NCI-H345 (cell line): ENCODE measurements at regions not wholly inside any gene's neighbourhood (a gene's known extent, or its start where the extent isn't known, plus 50 kb on each side); places are given as distances from the start of the nearest gene placed in this dataset.
A peak's percentile ranks its signal among the peaks of the same experiment; 100 is the strongest.

Experiments used
- DNase-seq: peaks from one replicate; lab custom pipeline; 2025; lab: John Stamatoyannopoulos, UW

DNA sequence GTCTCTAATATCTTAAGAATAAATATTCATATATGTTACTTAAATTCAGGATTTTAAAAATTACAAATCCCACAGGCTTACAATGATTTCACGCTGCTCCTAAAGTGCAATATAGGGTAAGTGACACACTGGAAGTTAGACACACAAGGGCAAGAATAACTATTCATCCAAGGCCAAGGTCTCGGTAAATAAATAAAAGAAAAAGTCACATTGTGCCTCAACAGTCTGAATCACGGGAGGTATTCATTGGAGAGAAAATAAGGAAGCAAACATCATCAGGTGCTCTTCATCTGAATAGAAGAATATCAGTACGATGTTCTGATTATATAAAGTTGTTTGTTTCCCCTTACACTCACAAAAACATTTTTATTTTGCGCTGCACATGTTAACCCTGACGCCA lies 820.2 kb downstream of the TRIB2 start:
- DNase-seq, result no peak

DNA sequence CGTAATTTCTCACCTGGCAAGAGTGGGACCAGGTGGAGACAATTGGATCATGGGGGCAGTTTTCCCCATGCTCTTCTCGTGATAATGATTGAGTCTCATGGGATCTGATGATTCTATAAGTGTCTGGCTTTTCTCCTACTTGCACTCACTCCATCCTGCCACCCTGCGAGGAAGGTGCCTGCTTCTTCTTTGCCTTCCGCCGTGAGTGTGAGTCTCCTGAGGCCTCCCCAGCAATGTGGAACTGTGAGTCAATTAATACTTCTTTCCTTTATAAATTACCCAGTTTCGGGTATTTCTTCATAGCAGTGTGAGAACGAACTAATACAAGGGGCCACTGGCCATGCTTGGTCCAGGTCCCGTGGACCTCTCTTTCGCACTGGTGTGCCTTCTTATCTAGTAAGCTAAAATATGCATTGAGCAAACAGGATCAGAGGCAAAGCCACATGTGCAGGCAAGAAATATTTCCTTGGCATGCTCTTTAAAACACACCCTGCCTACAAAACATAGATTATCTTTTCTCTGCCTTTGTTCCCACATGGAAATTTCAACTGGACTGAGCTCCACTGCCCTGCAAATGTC lies 821.1 kb downstream of the TRIB2 start:
- no peak for DNase-seq

DNA sequence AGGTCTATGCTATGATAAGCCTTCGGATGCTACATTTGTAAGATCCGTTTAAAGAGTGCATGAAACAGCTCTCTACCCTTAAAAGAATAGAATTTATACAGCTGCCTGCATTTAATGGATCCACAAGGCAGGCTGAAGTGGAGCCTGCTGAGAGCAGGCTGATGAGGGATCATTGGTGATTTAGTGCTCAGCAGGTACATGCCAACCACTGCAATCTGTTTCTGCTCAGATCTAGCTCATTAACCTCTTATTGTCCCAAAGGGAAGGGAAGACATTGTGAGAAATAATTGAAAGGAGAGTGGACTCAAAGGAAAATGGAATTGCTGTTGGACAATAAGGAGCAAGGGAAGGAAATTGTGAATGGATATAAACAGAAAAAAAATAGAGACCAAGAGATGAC lies 822.6 kb downstream of the TRIB2 start:
- DNase-seq, result peak; percentile 88

DNA sequence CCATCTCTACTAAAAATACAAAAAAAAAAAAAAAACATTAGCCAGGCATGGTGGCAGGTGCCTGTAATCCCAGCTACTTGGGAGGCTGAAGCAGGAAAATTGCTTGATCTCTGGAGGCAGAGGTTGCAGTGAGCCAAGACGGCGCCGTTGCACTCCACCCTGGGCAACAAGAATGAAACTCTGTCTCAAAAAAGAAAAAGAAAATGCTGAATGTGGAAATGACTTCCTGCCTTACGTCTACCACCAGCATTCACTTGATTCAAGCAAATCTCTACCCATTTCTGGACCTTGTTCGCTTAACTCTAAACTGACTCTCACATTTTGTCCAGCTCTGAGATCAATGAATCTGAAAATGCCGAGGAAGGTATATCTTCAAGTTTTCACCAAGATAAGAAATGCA lies 825.3 kb downstream of the TRIB2 start:
- no peak for DNase-seq

DNA sequence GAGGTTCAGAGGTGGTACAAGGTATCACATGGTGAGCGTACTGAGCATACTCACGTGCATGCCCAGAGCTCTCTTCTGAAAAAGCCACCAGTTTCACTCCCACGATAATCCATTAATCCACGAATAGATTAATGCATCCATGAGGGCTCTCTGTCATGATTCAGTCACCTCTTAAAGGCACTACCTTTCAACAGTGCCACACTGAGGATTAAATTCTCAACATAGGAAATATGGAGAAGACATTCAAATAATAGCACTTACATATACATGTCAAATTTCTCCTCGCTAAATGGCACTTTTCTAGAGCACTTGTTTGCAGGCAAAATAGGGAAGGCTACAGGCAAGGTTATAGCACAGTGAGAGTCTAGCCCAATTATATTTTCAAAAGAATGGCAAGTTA lies 825.9 kb downstream of the TRIB2 start:
- no peak for DNase-seq

- no peak for DNase-seq
These were observed 826.8 kb downstream of the TRIB2 start for GRCh38 chr2:13543550-13543949.

- no peak for DNase-seq
These were observed 828.6 kb downstream of the TRIB2 start for GRCh38 chr2:13545320-13545719.

GRCh38 chr2:13546131-13546530 lies 829.4 kb downstream of the TRIB2 start:
- no peak for DNase-seq

DNA sequence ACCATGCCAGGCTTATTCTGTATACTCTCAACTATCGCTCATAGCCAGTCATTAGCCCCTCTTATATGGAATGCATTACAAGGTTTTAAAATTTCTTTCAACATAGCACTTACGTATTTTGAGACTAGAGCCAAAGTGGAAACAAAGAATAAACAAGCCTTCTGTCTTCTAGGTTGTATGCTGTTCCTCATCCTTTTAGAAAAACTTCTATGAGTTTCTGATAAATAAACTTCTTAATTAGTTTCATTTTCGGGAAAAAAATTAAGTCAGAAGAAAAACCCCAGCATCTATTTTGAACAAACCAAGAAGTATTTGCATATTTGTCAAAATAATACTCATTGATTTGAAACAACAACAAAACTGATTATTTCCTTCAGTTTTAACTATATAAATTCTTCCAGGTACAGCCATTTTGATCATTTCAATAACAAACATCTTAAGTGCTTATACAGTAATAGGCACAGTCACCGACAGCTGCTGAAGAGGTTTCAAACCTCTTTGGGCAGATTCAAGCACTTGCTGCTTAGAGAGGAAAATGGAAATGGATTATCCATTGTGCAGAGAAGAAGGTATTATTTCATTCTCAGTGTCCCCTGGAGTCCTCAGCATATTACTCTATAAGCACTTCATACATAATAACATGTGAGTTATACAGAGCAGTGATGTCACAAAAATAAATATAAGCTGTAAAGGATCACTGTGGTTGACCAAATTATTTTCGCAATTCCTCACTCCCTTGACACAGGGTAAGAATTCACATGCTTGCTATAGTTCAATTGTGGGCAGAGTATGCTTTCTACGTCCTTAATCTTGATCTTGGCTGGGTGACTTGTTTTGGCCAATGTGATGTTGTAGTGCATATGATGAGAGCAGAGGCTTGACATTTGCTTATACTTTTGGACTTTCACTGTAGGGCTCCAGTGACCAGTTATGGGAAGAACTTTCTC lies 833.8 kb downstream of the TRIB2 start:
- DNase-seq, result peak; percentile 69

- no peak for DNase-seq
These were observed 841.6 kb downstream of the TRIB2 start for GRCh38 chr2:13558368-13558767.

DNA sequence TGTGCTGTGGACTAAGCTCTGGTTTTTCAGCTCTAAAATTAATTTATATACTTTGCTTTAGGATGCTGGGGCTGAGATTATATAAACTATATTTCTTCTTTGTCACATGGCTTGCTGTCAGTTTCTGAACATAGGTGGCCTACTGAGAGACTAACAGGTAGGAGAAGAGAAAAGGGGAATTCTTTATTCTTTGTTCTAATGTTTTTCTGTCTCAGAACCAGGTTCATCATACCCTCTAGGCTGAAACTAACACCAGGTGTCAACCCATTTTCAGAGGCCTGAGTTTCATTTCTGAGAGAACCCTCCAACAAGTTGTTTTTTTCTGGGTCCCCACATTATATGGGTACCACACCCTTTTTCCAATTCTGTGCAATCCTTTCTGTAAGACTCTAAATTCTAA lies 843.6 kb downstream of the TRIB2 start:
- no peak for DNase-seq

- DNase-seq, result no peak
These were observed 855.7 kb downstream of the TRIB2 start for GRCh38 chr2:13572466-13572865.

DNA sequence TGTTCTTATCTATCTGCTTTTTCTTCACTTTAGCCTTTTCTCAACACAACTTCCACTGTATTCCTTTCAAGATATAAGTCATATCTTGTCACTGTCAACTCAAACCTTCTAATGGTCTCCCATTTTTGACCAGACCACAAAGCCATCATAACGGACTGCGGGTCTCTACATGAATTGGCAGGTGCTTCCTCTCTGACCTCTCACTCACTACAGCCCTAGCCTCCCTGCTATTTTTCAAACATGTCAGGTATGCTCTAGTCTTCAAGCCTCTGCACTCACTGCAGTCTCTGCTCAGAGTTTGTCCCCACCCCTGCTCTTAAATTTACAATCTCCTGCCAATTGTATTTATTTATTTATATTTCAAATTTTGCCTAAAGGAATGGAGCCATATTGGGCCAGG lies 858.1 kb downstream of the TRIB2 start:
- no peak for DNase-seq

DNA sequence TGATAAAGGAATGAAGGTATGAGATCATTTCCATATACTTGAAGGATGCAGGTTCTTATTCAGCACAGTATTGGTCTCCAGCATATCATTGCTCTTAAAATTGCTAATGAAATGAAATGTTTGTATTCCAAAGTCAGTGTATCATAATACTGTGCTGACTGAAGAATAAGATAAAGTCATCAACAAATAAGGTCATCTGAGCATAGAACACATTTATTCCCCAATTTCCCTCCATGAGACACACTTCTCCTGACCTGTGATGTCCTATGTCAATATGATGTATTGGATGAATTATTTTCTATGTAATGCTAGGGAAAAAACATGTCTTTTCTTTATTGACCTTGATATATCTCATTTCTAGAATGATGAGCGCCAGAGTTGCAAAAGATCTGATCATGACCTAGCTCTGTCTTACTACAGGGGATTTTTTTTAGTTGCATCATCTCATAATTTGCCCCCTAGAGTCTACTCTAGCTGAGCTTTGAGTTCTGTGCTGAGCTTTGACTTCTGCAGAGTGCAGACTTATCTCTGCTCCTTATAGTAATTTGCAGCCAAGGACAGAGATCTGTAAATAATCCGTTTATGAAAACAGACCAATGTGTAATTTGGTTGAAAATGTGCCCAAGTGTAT lies 859.8 kb downstream of the TRIB2 start:
- no peak for DNase-seq

- DNase-seq, result no peak
These were observed 861.8 kb downstream of the TRIB2 start for GRCh38 chr2:13578547-13578946.

- DNase-seq, result no peak
These were observed 864.7 kb downstream of the TRIB2 start for GRCh38 chr2:13581471-13581870.

DNA sequence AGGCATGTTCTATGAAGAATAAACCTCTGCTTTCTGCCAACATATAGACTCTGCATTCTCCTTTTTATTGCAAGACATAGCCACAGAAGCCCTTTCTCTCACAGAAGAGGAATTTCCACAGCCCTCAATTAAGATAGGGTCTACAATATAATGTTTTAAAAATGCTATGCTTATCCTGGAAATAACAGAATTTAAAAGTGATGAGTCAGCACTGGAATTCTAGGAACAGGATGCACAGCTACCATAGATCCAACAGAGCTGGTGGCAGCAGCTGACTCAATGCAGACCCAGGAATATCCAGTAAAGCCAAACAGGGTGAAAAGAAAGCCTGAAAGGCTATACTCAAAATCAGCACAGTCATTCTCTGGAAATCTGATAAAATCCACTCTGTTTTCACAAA lies 866.9 kb downstream of the TRIB2 start:
- DNase-seq, result no peak

DNA sequence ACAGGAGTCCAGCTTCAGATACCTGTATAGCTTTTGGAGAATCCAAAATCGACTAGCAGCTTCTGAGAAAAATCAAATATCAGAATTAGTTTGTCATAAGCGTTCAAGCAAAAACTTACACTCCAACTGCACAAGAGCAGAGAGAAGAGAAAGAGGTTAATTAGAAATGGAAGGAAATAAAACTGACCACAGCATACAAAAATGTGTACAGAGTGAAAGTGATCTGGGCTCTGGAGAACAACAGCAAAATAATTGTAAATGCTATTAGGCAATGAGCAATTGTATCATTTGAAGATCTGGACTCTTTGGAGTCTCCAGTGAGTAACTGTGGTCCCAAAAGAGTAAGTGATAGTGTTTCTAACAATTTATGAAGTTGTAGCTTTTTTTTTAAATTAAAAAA lies 867.3 kb downstream of the TRIB2 start:
- DNase-seq, result no peak

DNA sequence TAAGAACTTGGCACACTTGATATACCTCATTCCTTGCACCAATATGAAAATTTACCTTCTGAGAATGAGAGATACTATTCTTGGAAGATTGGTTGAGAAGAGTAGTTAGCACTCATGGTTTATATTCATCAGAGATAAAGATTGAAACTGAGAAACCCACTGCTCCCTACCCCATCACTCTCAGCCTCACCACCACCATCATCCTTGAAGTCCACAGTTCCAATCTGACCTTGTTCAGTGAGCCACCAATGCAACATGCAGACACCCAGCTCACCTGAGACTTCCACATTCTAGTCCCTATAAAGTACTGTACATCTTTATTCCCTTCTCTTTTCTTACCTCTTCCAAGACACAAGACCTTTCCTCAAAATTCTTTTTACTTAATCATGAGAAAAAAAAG lies 869.0 kb downstream of the TRIB2 start:
- DNase-seq, result no peak

GRCh38 chr2:13596233-13596632 lies 879.5 kb downstream of the TRIB2 start:
- DNase-seq, result no peak

DNA sequence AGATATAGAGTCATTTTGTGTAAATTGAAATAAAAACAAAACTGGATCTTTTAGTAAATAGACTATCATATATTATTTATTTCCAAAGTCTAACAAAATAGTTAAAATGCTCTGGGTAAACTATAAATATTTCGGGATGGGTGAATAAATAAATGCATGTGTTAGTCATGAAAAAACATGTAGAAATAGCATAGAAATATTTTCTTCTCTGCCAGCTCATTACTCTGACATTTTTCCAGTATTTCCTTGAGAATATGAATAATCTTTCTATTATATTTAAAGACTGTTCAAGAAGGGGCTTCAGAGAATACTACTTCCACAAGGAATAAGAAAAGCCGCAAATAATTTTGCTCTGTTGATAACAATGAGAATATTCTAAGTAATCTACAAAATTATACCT lies 880.4 kb downstream of the TRIB2 start:
- no peak for DNase-seq

DNA sequence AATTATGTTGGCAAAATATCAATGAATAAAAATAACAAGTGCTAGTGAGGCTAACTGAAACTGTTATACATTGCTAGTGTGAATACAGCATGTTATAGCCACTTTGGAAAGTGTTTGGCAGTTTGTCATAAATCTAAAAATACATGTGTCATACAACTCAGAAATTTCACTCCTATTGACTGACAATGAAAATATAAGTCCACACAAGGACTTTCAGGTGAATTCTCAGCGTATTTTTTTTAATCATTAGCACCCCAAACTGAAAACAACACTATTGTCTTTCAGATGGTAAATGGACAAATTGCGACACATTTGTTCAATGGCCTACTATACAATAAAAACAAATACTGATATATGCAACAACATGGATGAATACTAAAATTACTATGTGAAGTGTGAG lies 884.8 kb downstream of the TRIB2 start:
- no peak for DNase-seq

DNA sequence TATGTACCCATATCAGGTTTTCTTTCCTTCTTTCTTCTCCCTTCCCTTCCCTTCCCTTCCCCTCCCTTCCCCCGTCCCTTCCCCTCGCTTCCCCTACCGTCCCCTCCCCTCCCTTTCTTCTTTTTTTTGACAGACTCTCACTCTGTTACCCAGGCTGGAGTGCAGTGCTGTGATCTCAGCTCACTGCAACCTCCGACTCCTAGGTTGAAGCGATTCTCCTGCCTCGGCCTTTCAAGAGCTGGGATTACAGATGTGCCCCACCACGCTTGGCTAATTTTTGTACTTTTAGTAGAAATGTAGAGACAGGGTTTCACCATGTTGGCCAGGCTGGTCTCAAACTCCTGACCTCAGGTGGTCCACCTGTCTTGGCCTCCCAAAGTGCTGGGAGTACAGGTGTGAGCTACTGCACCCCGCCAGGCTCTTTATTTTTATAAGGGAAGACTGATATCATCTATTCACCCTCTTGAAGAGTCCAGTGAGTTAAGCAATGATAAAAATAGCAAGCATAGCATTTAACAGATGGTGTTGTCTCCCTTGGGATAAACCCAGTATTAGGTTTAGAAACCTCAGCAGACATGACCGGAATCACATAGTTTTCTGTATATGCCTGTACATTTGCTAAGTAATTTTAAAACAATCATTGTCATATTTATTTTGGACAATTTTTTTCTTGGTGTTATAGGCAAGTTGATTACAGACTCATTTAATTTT lies 888.4 kb downstream of the TRIB2 start:
- no peak for DNase-seq
